ENCODE measurements at regions not wholly inside any gene's neighbourhood (a gene's known extent, or its start where the extent isn't known, plus 50 kb on each side); places are given as distances from the start of the nearest gene placed in this dataset.

- no peak overlapping the region for H3K4me3 ChIP-seq (ENCODE audit: low read depth, low read length)
- TF ChIP-seq CTCF (conservative IDR thresholded peaks at IDR 0.05; ENCODE audit: low read depth, low read length): no peak
- no peak for DNase-seq (ENCODE audit: low read depth)
These were observed 170.4 kb downstream of the ZMAT3 start for GRCh38 chr3:178901204-178901603.

GRCh38 chr3:178900029-178900646 is 171.5 kb downstream of the ZMAT3 start:
- TF ChIP-seq CTCF (conservative IDR thresholded peaks at IDR 0.05; ENCODE audit: low read depth, low read length): no peak
- no peak for DNase-seq (ENCODE audit: low read depth)
- H3K4me3 ChIP-seq (ENCODE audit: low read depth, low read length): no peak overlapping the region

- no peak for DNase-seq (ENCODE audit: low read depth)
- TF ChIP-seq CTCF (conservative IDR thresholded peaks at IDR 0.05; ENCODE audit: low read depth, low read length): no peak
These were observed 176.3 kb downstream of the ZMAT3 start for GRCh38 chr3:178895178-178895789.

More at GRCh38 chr3:178895178-178895789, 176.3 kb downstream of the ZMAT3 start:
- H3K4me3 ChIP-seq (ENCODE audit: low read depth, low read length): no peak overlapping the region

All from choroid plexus epithelial cell (primary cell).